SK-N-SH treated with all-trans-retinoic acid at 6 μM for 48 hours (cell line): ENCODE measurements at regions not wholly inside any gene's neighbourhood (a gene's known extent, or its start where the extent isn't known, plus 50 kb on each side); places are given as distances from the start of the nearest gene placed in this dataset.

Experiments
- ATAC-seq: fragments of 200-7000 bp; cut with Tn5 transposase; 3 replicates; pipeline ENCODE4 v1.9.1; 2020; ENCODE audit warnings: mild to moderate bottlenecking, moderate library complexity
- ARNTL ChIP-seq: fragments of 450-650 bp; formaldehyde crosslinking; IDR thresholded peaks from 2 replicates; pipeline ENCODE4 v1.5.0; 2020; ENCODE audit warnings: low read depth, mild to moderate bottlenecking, moderate library complexity, borderline replicate concordance
- CSDC2 ChIP-seq: fragments of 250-450 bp; sonication (Bioruptor Pico); IDR thresholded peaks from 2 replicates; pipeline ENCODE4 v1.5.0; 2020; ENCODE audit warnings: mild to moderate bottlenecking, moderate library complexity
- ESRRG ChIP-seq: fragments of 250-450 bp; sonication (Bioruptor Pico); IDR thresholded peaks from 2 replicates; pipeline ENCODE4 v1.6.1; 2021; ENCODE audit warnings: mild to moderate bottlenecking
- GLIS3 ChIP-seq: fragments of 250-450 bp; sonication (Bioruptor Pico); IDR thresholded peaks from 2 replicates; pipeline ENCODE4 v1.5.0; 2020; ENCODE audit warnings: mild to moderate bottlenecking, moderate library complexity
- ISL1 ChIP-seq: fragments of 250-450 bp; sonication (Bioruptor Pico); IDR thresholded peaks from 2 replicates; pipeline ENCODE4 v2.1.2; 2022; ENCODE audit warnings: mild to moderate bottlenecking, moderate library complexity
- OSR1 ChIP-seq: fragments of 250-450 bp; sonication (Bioruptor Pico); IDR thresholded peaks from 2 replicates; pipeline ENCODE4 v1.8.0; 2022; ENCODE audit warnings: moderate library complexity, mild to moderate bottlenecking, inconsistent platforms
- PPARA ChIP-seq: fragments of 250-450 bp; sonication (Bioruptor Pico); IDR thresholded peaks from 2 replicates; pipeline ENCODE4 v1.5.0; 2020; ENCODE audit warnings: mild to moderate bottlenecking, borderline replicate concordance
- RARB ChIP-seq: fragments of 250-450 bp; sonication (Bioruptor Pico); IDR thresholded peaks from 2 replicates; pipeline ENCODE4 v1.8.0; 2021; ENCODE audit warnings: mild to moderate bottlenecking, moderate library complexity
- TCF4 ChIP-seq: fragments of 250-450 bp; sonication (Bioruptor Pico); IDR thresholded peaks from 2 replicates; pipeline ENCODE4 v1.8.0; 2021; ENCODE audit warnings: mild to moderate bottlenecking, moderate library complexity, borderline replicate concordance
- ZC3H10 ChIP-seq: fragments of 250-450 bp; sonication (Bioruptor Pico); IDR thresholded peaks from 2 replicates; pipeline ENCODE4 v1.5.1; 2021; ENCODE audit warnings: mild to moderate bottlenecking, moderate library complexity
- ZFP3 ChIP-seq: fragments of 250-450 bp; sonication (Bioruptor Pico); IDR thresholded peaks from 2 replicates; pipeline ENCODE4 v1.5.0; 2020; ENCODE audit warnings: mild to moderate bottlenecking, moderate library complexity
- ZFP30 ChIP-seq: fragments of 450-650 bp; formaldehyde crosslinking; IDR thresholded peaks from 2 replicates; pipeline ENCODE4 v1.5.0; 2022; ENCODE audit warnings: mild to moderate bottlenecking, moderate library complexity
- ZNF70 ChIP-seq: fragments of 450-650 bp; formaldehyde crosslinking; IDR thresholded peaks from 2 replicates; pipeline ENCODE4 v1.5.0; 2020; ENCODE audit warnings: mild to moderate bottlenecking, moderate library complexity
- ZNF8 ChIP-seq: fragments of 450-650 bp; formaldehyde crosslinking; IDR thresholded peaks from 2 replicates; pipeline ENCODE4 v1.5.0; 2020; ENCODE audit warnings: mild to moderate bottlenecking, moderate library complexity
- TF ChIP-seq, protein P1 (sequence below): fragments of 250-450 bp; sonication (Bioruptor Pico); IDR thresholded peaks from 2 replicates; pipeline ENCODE4 v1.8.0; 2020; ENCODE audit warnings: mild to moderate bottlenecking, moderate library complexity, borderline replicate concordance
- TF ChIP-seq, protein P2 (sequence below): fragments of 250-450 bp; sonication (Bioruptor Pico); IDR thresholded peaks from 2 replicates; pipeline ENCODE4 v1.8.0; 2021; ENCODE audit warnings: low read depth, mild to moderate bottlenecking, moderate library complexity, borderline replicate concordance
- TF ChIP-seq, protein P3 (sequence below): fragments of 250-450 bp; sonication (Bioruptor Pico); IDR thresholded peaks from 2 replicates; pipeline ENCODE4 v1.5.1; 2021; ENCODE audit warnings: mild to moderate bottlenecking, moderate library complexity
- TF ChIP-seq, protein P4 (sequence below): fragments of 250-450 bp; sonication (Bioruptor Pico); IDR thresholded peaks from 2 replicates; pipeline ENCODE4 v1.5.0; 2020; ENCODE audit warnings: mild to moderate bottlenecking, moderate library complexity

DNA sequence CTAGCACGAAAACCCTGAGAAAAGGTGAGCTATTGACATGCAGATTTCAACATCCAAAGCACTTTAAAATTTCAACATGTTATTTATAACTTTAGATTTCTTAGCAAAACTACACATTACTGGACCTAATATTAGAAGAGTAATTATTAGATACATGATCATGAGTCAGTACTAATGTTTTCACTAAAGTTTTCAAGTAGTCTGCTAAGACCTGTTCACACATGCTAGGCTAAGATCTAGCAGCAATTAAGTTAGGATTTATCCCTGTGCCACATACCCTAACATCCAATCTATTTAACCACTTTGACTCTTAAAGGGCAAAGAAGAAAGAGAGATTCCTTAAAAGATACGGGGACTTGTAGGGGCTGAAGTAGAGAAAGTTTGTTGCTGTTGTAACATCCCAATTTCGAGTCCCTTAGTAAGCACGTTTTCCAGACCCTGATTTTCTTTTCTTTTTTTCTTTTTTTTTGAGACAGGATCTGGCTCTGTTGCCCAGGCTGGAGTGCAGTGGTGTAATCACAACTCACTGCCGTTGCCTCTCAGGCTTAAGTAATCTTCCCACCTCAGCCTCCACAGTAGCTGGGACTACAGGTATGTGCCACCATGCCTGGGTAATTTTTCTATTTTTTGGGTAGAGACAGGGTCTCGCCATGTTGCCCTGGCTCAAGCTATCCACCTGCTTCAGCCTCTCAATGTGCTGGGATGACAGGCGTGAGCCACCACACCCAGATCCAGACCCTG, 102.5 kb upstream of the ATF7IP start:
- no peak for ATAC-seq
- no peak for TF ChIP-seq PPARA (CRISPR knock-in tag)
- TF ChIP-seq, protein P1, sequence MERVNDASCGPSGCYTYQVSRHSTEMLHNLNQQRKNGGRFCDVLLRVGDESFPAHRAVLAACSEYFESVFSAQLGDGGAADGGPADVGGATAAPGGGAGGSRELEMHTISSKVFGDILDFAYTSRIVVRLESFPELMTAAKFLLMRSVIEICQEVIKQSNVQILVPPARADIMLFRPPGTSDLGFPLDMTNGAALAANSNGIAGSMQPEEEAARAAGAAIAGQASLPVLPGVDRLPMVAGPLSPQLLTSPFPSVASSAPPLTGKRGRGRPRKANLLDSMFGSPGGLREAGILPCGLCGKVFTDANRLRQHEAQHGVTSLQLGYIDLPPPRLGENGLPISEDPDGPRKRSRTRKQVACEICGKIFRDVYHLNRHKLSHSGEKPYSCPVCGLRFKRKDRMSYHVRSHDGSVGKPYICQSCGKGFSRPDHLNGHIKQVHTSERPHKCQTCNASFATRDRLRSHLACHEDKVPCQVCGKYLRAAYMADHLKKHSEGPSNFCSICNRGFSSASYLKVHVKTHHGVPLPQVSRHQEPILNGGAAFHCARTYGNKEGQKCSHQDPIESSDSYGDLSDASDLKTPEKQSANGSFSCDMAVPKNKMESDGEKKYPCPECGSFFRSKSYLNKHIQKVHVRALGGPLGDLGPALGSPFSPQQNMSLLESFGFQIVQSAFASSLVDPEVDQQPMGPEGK (CRISPR knock-in tag) = no peak
- no peak for TF ChIP-seq TCF4 (CRISPR knock-in tag)
- TF ChIP-seq, protein P2, sequence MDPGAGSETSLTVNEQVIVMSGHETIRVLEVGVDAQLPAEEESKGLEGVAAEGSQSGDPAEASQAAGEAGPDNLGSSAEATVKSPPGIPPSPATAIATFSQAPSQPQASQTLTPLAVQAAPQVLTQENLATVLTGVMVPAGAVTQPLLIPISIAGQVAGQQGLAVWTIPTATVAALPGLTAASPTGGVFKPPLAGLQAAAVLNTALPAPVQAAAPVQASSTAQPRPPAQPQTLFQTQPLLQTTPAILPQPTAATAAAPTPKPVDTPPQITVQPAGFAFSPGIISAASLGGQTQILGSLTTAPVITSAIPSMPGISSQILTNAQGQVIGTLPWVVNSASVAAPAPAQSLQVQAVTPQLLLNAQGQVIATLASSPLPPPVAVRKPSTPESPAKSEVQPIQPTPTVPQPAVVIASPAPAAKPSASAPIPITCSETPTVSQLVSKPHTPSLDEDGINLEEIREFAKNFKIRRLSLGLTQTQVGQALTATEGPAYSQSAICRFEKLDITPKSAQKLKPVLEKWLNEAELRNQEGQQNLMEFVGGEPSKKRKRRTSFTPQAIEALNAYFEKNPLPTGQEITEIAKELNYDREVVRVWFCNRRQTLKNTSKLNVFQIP = no peak
- no peak for TF ChIP-seq ZFP30 (CRISPR knock-in tag)
- no peak for TF ChIP-seq ARNTL
- TF ChIP-seq, protein P3, sequence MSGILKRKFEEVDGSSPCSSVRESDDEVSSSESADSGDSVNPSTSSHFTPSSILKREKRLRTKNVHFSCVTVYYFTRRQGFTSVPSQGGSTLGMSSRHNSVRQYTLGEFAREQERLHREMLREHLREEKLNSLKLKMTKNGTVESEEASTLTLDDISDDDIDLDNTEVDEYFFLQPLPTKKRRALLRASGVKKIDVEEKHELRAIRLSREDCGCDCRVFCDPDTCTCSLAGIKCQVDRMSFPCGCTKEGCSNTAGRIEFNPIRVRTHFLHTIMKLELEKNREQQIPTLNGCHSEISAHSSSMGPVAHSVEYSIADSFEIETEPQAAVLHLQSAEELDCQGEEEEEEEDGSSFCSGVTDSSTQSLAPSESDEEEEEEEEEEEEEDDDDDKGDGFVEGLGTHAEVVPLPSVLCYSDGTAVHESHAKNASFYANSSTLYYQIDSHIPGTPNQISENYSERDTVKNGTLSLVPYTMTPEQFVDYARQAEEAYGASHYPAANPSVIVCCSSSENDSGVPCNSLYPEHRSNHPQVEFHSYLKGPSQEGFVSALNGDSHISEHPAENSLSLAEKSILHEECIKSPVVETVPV (CRISPR knock-in tag) = no peak
- TF ChIP-seq, protein P4, sequence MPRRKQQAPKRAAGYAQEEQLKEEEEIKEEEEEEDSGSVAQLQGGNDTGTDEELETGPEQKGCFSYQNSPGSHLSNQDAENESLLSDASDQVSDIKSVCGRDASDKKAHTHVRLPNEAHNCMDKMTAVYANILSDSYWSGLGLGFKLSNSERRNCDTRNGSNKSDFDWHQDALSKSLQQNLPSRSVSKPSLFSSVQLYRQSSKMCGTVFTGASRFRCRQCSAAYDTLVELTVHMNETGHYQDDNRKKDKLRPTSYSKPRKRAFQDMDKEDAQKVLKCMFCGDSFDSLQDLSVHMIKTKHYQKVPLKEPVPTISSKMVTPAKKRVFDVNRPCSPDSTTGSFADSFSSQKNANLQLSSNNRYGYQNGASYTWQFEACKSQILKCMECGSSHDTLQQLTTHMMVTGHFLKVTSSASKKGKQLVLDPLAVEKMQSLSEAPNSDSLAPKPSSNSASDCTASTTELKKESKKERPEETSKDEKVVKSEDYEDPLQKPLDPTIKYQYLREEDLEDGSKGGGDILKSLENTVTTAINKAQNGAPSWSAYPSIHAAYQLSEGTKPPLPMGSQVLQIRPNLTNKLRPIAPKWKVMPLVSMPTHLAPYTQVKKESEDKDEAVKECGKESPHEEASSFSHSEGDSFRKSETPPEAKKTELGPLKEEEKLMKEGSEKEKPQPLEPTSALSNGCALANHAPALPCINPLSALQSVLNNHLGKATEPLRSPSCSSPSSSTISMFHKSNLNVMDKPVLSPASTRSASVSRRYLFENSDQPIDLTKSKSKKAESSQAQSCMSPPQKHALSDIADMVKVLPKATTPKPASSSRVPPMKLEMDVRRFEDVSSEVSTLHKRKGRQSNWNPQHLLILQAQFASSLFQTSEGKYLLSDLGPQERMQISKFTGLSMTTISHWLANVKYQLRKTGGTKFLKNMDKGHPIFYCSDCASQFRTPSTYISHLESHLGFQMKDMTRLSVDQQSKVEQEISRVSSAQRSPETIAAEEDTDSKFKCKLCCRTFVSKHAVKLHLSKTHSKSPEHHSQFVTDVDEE (CRISPR knock-in tag) = no peak
- no peak for TF ChIP-seq RARB (CRISPR knock-in tag)
- TF ChIP-seq CSDC2 (CRISPR knock-in tag) = no peak
- no peak for TF ChIP-seq ZC3H10 (CRISPR knock-in tag)
- TF ChIP-seq ZNF70 (CRISPR knock-in tag) = no peak
- TF ChIP-seq ZFP3 (CRISPR knock-in tag) = no peak
- no peak for TF ChIP-seq ESRRG
- TF ChIP-seq GLIS3 (CRISPR knock-in tag) = no peak
- TF ChIP-seq ISL1 = no peak

DNA sequence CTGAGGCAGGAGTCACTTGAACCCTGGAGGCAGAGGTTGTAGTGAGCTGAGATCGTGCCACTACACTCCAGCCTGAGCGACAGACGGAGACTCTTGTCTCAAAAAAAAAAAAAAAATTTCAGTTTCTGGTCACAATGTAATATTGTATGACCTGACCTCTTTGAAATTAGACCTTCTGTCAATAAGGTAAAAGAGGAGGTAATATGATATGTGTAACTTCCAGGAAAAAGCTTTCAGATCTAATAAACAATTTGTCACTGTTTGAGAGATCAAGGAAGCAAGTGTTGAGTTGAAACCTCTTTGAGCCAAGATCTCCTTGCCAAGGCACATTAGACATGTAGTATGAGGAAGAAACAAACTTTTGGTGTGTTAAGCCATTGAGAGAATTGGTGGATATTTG, 101.7 kb upstream of the ATF7IP start:
- no peak for ATAC-seq
- TF ChIP-seq ZFP30 (CRISPR knock-in tag) (no peak), ISL1 (no peak)

DNA sequence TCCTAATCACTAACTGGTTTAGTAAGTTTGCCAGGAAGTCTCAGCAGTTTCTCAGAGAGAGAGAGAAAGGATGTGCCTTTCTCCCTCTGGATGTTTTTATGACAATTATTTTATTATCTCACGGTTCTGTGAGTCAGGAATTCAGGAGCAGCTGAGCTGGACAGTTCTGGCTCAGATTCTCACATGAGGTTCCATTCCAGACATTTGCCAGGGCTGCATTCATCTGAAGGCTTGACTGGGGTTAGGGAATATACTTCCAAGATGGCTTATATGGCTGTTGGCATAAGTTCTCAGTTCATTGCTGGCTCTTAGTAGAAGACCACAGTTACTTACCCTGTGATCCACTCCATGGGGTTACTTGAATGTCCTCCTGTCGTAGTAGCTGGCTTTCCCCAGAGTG, 101.2 kb upstream of the ATF7IP start:
- no peak for ATAC-seq
- TF ChIP-seq PPARA (CRISPR knock-in tag) = no peak
- TF ChIP-seq, protein P1 (CRISPR knock-in tag) = no peak

DNA sequence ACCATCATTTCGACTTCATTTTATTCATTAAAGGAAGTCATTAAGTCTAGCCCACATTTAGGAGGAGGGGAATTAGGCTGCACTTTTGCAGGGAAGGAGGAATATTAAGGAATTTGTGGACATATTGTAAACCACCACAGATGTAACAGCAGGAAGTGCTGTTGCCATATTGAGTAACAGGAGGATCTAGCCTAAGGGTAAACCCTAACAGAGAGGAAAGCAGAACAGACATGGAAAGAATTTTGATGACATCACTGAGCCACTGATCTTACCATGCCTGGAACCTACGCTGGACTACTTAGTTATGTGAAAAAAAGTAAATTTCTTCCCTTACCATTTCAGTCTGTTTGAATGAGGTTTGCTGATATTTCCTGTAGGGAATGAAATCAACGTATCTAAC, 100.7 kb upstream of the ATF7IP start:
- no peak for ATAC-seq
- no peak for TF ChIP-seq ZNF8 (CRISPR knock-in tag)
- no peak for TF ChIP-seq OSR1 (CRISPR knock-in tag)
- no peak for TF ChIP-seq CSDC2 (CRISPR knock-in tag)
- TF ChIP-seq GLIS3 (CRISPR knock-in tag) = no peak
- no peak for TF ChIP-seq TCF4 (CRISPR knock-in tag)
